CMK (cell line): ENCODE measurements at regions not wholly inside any gene's neighbourhood (a gene's known extent, or its start where the extent isn't known, plus 50 kb on each side); places are given as distances from the start of the nearest gene placed in this dataset.

Source experiments
- DNase-seq: peaks from one replicate; pipeline ENCODE4 v3.0.0-alpha.2; 2010; ENCODE audit warnings: low read depth

- DNase-seq: no peak
These were observed 66.0 kb upstream of the SCN7A start for GRCh38 chr2:166560022-166560421.

DNA sequence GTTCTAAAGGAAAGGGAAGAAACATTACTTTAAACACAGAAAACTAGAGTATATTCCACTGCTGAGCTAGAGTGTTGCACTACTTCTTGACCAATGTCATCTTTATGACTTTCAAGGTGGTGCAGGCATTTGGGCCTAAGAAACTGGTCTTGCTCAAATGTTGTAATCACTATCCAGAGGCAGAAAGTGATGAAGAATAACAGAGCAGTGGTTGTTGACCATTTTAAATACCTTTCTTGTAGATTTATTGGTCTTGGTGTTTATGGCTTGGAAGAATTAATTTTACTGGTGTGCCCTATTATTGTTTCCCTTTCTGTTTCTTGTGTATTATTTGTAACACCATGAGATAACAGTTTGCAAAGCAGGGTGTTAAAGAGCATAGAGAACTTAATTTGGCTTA lies 56.9 kb upstream of the SCN7A start:
- DNase-seq: no peak

DNA sequence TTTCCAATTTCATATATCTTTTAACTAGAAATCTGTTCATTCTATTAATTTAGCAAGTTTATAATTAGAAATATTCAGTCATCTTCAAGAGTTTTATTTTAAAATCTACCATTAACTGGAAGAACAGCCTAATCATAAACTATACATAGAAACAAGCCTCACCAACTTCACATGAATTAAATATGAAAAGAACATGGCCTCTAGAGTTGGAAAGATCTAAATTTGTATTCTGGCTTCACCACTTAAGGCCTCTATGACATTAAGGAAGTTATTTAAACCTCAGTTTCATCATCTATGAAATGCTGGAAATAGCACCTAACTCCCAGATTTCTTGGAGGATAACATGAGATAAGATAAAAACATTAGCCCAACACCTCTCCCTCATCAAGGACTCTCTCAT lies 51.4 kb upstream of the SCN7A start:
- no peak for DNase-seq
